ENCODE measurements at regions not wholly inside any gene's neighbourhood (a gene's known extent, or its start where the extent isn't known, plus 50 kb on each side); places are given as distances from the start of the nearest gene placed in this dataset.

DNA sequence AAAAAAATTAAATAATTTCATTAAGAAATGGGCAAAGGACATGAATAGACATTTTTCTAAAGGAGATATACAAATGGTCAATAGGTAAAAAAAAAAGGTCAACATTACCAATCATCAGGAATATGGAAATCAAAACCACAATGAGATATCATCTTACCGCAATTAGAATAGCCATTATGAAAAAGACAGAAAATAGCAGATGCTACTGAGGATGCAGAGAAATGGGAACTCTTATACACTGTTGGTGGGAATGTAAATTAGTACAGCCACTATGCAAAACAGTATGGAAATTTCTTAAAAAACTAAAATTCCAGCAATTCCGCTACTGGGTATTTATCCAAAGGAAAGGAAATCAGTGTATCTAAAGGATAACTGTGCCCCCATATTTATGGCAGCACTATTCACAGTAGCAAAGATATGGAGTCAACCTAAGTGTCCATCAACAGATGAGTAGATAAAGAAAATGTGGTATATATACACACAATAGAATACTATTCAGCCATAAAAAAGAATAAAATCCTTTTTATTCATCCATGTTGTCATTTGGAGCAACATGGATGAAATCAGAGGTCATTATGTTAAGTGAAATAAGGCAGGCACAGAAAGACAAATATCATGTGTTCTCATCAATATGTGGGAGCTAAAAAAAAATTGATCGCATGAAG lies 132.4 kb downstream of the RPL22L1 start:
- no peak overlapping the region for H2AFZ ChIP-seq (ENCODE audit: low read depth, low read length)
- no peak overlapping the region for H3K4me3 ChIP-seq
- no peak overlapping the region for H3K27ac ChIP-seq (ENCODE audit: extremely low read depth, low read depth, low read length)
- ATAC-seq (no peak), FAIRE-seq (no peak), DNase-seq (ENCODE audit: extremely low read depth in 1 of 4, low spot score in 3 of 4) (no peak)
- H3K4me2 ChIP-seq (ENCODE audit: insufficient read depth, low read length), result no peak overlapping the region
- H3K9ac ChIP-seq (ENCODE audit: insufficient read depth in 1 of 2, low read depth in 2 of 2, low read length in 2 of 2), result no peak overlapping the region
- whole genome bisulfite sequencing (ENCODE audit: insufficient coverage, low coverage, missing lambda C conversion rate), result 97% methylated on average over 3 of the region's 3 CpGs
- no TSS peak for BruUV-seq (replicated peaks)
- H4K20me1 ChIP-seq (replicated peaks; ENCODE audit: control insufficient read depth, insufficient read depth, low read length), result no peaks in the 10 kb centered on the region
- intact Hi-C loops (cut with micrococcal nuclease) (no loop called here), in situ Hi-C loops (cut with MboI) (no loop called here)
- H3K9me3 ChIP-seq (replicated peaks; ENCODE audit: control insufficient read depth, insufficient read depth, low read depth, low read length), result no peaks in the 10 kb centered on the region
- ChIA-PET CTCF (ENCODE audit: low intra/inter-chr PET ratio) (no interaction called here), POLR2A (interaction anchor here (0.6 to 3.7 kb wide), 3 partner anchors 7 to 76 kb away, joined by 3 to 18 read pairs (median 4); no protein-coding TSS in a partner anchor)
- H3K9me1 ChIP-seq (ENCODE audit: control insufficient read depth, insufficient read depth, low read length), result no peaks in the 10 kb centered on the region
- no peaks in the 10 kb centered on the region for H3K36me3 ChIP-seq (ENCODE audit: control insufficient read depth, insufficient read depth, low read length)
- peaks cover 0 to 13% of the 10 kb centered on the region in 2 experiments; a peak in 2 of 5 replicates for H3K4me1 ChIP-seq (replicated peaks in 1 of 2; ENCODE audit: control insufficient read depth in 2 of 2, insufficient read depth in 2 of 2, low read length in 2 of 2)
- H3K27me3 ChIP-seq (ENCODE audit: control insufficient read depth in 2 of 2, insufficient read depth in 2 of 2, low read length in 2 of 2), result no peaks in the 10 kb centered on the region
- no peaks in the 10 kb centered on the region for H3K79me2 ChIP-seq (ENCODE audit: control insufficient read depth, insufficient read depth, low read length)
- TF ChIP-seq, protein P1, sequence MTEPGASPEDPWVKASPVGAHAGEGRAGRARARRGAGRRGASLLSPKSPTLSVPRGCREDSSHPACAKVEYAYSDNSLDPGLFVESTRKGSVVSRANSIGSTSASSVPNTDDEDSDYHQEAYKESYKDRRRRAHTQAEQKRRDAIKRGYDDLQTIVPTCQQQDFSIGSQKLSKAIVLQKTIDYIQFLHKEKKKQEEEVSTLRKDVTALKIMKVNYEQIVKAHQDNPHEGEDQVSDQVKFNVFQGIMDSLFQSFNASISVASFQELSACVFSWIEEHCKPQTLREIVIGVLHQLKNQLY (CRISPR knock-in tag; conservative IDR thresholded peaks at IDR 0.05), result no peak
- TF ChIP-seq, protein P2, sequence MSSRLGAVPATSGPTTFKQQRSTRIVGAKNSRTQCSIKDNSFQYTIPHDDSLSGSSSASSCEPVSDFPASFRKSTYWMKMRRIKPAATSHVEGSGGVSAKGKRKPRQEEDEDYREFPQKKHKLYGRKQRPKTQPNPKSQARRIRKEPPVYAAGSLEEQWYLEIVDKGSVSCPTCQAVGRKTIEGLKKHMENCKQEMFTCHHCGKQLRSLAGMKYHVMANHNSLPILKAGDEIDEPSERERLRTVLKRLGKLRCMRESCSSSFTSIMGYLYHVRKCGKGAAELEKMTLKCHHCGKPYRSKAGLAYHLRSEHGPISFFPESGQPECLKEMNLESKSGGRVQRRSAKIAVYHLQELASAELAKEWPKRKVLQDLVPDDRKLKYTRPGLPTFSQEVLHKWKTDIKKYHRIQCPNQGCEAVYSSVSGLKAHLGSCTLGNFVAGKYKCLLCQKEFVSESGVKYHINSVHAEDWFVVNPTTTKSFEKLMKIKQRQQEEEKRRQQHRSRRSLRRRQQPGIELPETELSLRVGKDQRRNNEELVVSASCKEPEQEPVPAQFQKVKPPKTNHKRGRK (tag; IDR thresholded peaks at IDR 0.05), result no peak
- no peak for TF ChIP-seq FIP1L1 (IDR thresholded peaks at IDR 0.05; ENCODE audit: low read depth, low read length, poor library complexity, severe bottlenecking)
- TF ChIP-seq ZNF431 (CRISPR knock-in tag; IDR thresholded peaks at IDR 0.05), result no peak
- TF ChIP-seq ZNF146 (CRISPR knock-in tag; IDR thresholded peaks at IDR 0.05; ENCODE audit: unreplicated experiment), result peak; percentile 64
- TF ChIP-seq ZNF316 (IDR thresholded peaks at IDR 0.05), result 0 out of 2 replicates have a peak, but pooled peaks have one; percentile 1
- no peak for TF ChIP-seq ZNF586 (CRISPR knock-in tag; conservative IDR thresholded peaks at IDR 0.05)
- TF ChIP-seq FOXA1 (IDR thresholded peaks at IDR 0.05; ENCODE audit: borderline replicate concordance), result no peak
- TF ChIP-seq, protein P3, sequence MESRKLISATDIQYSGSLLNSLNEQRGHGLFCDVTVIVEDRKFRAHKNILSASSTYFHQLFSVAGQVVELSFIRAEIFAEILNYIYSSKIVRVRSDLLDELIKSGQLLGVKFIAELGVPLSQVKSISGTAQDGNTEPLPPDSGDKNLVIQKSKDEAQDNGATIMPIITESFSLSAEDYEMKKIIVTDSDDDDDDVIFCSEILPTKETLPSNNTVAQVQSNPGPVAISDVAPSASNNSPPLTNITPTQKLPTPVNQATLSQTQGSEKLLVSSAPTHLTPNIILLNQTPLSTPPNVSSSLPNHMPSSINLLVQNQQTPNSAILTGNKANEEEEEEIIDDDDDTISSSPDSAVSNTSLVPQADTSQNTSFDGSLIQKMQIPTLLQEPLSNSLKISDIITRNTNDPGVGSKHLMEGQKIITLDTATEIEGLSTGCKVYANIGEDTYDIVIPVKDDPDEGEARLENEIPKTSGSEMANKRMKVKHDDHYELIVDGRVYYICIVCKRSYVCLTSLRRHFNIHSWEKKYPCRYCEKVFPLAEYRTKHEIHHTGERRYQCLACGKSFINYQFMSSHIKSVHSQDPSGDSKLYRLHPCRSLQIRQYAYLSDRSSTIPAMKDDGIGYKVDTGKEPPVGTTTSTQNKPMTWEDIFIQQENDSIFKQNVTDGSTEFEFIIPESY (CRISPR knock-in tag; IDR thresholded peaks at IDR 0.05), result peak; percentile 60
- no peak for TF ChIP-seq NR3C1 (CRISPR knock-in tag; IDR thresholded peaks at IDR 0.05)
- TF ChIP-seq, protein P4, sequence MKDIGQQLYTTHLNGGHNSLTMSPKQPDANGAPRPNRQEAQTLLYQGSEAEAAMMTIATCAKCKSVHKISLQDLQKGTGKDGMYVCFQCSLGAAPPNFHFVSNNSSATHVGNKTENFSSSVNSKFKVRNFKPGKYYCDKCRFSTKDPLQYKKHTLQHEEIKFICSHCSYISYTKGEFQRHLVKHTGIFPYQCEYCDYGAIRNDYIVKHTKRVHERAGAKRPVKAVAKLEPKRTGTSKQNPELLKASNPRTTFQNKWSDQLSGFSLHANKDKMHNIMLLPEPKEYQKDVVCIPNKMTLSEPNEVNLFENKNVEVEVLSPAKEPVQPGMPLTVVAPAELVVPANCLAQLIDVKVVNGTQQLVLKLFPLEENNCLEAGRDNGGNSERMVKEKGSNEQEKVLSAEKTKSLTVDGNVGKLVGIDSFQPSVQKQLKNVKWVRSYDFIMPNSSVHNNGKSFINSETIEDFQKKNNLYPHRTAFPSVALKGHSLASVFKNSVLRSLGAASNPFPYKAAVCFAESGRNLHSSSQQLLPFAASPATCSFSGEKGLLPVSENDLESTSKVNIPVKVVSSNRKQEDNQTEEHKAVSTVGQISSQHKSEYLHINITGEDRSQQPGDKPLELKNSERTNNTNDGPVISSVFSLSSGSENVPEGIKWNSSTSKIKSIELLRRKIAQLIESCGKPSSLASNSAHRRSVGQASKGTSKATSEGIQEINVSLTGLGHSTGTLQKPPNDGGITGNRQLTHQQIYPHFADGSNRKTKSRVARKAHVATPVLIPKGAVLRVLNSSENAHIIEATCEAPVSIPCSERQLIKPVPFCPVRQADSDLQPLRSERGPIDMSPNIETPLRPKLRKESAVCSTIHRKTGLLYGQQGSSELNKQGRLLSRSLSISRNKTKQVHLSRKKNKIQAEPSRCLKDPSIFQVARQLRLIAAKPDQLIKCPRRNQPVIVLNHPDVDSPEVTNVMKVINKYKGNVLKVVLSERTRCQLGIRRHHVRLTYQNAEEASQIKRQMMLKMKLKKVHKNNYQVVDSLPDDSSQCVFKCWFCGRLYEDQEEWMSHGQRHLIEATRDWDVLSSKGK (CRISPR knock-in tag; IDR thresholded peaks at IDR 0.05), result no peak

Measured in K562 (cell line).